OCI-M1 (cell line): ENCODE measurements at regions not wholly inside any gene's neighbourhood (a gene's known extent, or its start where the extent isn't known, plus 50 kb on each side); places are given as distances from the start of the nearest gene placed in this dataset.
"Not testable (repeated sequence)": the region's sequence is repeated elsewhere in the genome, so short reads cannot be mapped to it uniquely, and the experiment has no call there.

Experiments
- DNase-seq: peaks from one replicate; lab custom pipeline; 2025; lab: John Stamatoyannopoulos, UW

GRCh38 chrX:55326985-55327384 is 62.3 kb upstream of the PAGE3 start:
- DNase-seq, result no peak

DNA sequence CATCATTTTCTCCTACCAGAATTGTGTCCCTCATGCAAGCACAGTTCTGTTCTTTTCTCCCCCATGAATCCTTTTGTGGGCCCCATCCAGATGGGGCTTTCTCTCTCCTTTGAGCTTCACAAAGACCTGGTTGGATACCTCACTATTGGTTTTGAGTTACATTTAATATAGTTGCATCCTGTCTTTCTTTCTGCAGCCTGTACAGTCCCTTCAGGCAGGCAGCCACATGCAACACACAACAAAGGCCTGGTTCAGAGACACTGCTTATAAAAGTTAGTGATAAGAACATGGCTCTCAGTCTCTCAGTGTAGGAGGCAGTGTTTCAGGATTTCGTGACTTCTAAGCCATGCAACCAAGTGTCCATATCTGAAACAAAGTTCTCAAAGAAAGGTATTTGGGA is 70.6 kb upstream of the PAGE3 start:
- DNase-seq, result no peak

- no peak for DNase-seq
These were observed 71.5 kb upstream of the PAGE3 start for GRCh38 chrX:55336176-55336575.

- no peak for DNase-seq
These were observed 76.2 kb upstream of the PAGE3 start for GRCh38 chrX:55340896-55341433.

- DNase-seq, result peak; percentile 56
These were observed 78.1 kb upstream of the PAGE3 start for GRCh38 chrX:55342533-55343501.

- no peak for DNase-seq
These were observed 91.9 kb upstream of the PAGE3 start for GRCh38 chrX:55356609-55357008.

DNA sequence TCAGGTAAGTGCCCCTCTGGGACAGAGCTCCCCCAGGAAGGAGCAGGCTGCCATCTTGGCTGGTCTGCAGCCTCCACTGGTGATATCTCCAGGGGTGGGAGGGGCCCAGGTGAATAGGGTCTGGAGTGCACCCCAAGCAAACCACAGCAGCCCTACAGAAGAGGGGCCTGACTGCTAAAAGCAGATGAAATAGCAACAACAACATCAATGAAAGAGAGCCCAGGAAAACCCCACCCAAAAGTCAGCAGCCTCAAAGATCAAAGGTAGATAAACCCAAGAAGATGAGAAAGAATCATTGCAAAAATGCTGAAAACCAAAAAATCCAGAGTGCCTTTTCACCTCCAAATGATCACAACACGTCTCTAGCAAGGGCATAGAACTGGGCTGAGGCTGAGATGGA is 92.5 kb upstream of the PAGE3 start:
- DNase-seq, result no peak

GRCh38 chrX:55379396-55379795 is 72.5 kb upstream of the MAGEH1 start:
- no peak for DNase-seq

- no peak for DNase-seq
These were observed 62.6 kb upstream of the MAGEH1 start for GRCh38 chrX:55389376-55389775.

GRCh38 chrX:55396836-55397235 is 55.1 kb upstream of the MAGEH1 start:
- DNase-seq, result not testable (repeated sequence)
